Gastrocnemius medialis (tissue), 4 donors: ENCODE measurements at regions not wholly inside any gene's neighbourhood (a gene's known extent, or its start where the extent isn't known, plus 50 kb on each side); places are given as distances from the start of the nearest gene placed in this dataset.

Experiments
- ATAC-seq, 2 donors: fragments of 150-250 bp; one replicate each; pipeline ENCODE4 v1.9.1; 2016
- DNase-seq, 2 donors: peaks; one replicate each; pipeline ENCODE4 v3.0.0-alpha.2; 2019
- H3K27ac ChIP-seq, 4 donors: fragments of 200-600 bp; sonication (generic); 1 replicate in 1 of 4; 2 replicates in 3 of 4; pipeline ENCODE4 v1.5.1; 2016 to 2018; ENCODE audit warnings: mild to moderate bottlenecking in 2 of 4, moderate library complexity in 1 of 4
- H3K27me3 ChIP-seq, 3 donors: fragments of 200-600 bp; sonication (generic) in 2 of 3; 1 replicate in 1 of 3; 2 replicates in 2 of 3; pipeline versions ENCODE4 v1.5.1 to v1.6.0; 2016 to 2019; ENCODE audit warnings: mild to moderate bottlenecking in 1 of 3, moderate library complexity in 1 of 3
- H3K36me3 ChIP-seq, 2 donors: fragments of 200-600 bp; sonication (generic) in 1 of 2; one replicate each; pipeline ENCODE4 v1.5.1; 2017 to 2018
- H3K4me1 ChIP-seq, 2 donors: fragments of 200-600 bp; sonication (generic) in 1 of 2; one replicate each; pipeline ENCODE4 v1.5.1; 2016 to 2017; ENCODE audit warnings: mild to moderate bottlenecking in 2 of 2
- H3K4me3 ChIP-seq, 4 donors: fragments of 200-600 bp; sonication (generic) in 3 of 4; 1 replicate in 1 of 4; 2 replicates in 3 of 4; pipeline ENCODE4 v1.5.1; 2016 to 2019; ENCODE audit warnings: mild to moderate bottlenecking in 2 of 4
- H3K9me3 ChIP-seq, 3 donors: fragments of 200-600 bp; sonication (generic) in 2 of 3; 1 replicate in 1 of 3; 2 replicates in 2 of 3; pipeline ENCODE4 v1.5.1; 2016 to 2019
- POLR2A ChIP-seq, 2 donors: fragments of 450-650 bp; IDR thresholded peaks; one replicate each; pipeline ENCODE4 v1.6.1; 2017; ENCODE audit warnings: antibody characterized with exemption in 2 of 2, mild to moderate bottlenecking in 2 of 2, moderate library complexity in 2 of 2
- in situ Hi-C, 4 donors: fragments of 200-750 bp; cut with MboI; loops; one replicate each; pipeline versions ENCODE4 v1.15.0 to v1.8.0; 2017; ENCODE audit warnings: low sequenced_read_pairs in 4 of 4
- intact Hi-C: fragments of 100-400 bp; cut with DNase I; formaldehyde crosslinking; loops from one replicate; pipeline ENCODE4 v1.15.1; 2023; ENCODE audit warnings: low total_unique reads
- TF ChIP-seq, protein P1 (sequence below), 5 experiments: fragments of 450-650 bp in 3 of 5; fragments of 200-600 bp in 2 of 5; sonication (generic) in 2 of 5; IDR thresholded peaks in 4 of 5; conservative IDR thresholded peaks in 1 of 5; 1 replicate in 4 of 5; 2 replicates in 1 of 5; pipeline ENCODE4 v1.5.1; 2016 to 2019; ENCODE audit warnings: antibody characterized with exemption in 5 of 5, mild to moderate bottlenecking in 3 of 5, moderate library complexity in 3 of 5

DNA sequence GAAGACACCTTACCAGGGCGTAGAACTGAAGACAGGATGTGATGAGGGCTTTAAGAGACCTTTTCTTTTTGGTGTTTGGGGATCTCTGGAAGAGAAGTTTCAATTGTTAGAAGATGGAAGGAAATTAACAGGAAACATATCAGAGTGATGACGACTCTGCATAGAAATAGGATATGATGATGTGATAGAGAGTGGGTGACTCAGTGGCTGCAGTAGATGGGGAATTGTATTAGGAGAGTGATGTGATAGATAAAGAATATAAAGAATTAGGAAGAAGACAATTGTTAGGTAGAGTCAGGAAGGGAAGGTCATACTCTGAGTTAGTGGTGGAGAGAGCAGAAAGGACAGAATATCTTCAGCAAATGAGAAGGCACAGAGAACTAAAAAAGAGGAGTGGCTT lies 593.9 kb downstream of the NYAP2 start:
- ATAC-seq (no peak), DNase-seq (no peak)
- in situ Hi-C loops (no loop called here), intact Hi-C loops (no loop called here)
- Histone ChIP-seq H3K9me3 (no peaks in the 10 kb centered on the region), H3K27ac (no peak overlapping the region), H3K4me1 (no peaks in the 10 kb centered on the region), H3K27me3 (no peaks in the 10 kb centered on the region), H3K36me3 (no peaks in the 10 kb centered on the region), H3K4me3 (no peak overlapping the region)
- TF ChIP-seq POLR2A (IDR thresholded peaks at IDR 0.05), result no peak
- TF ChIP-seq, protein P1, sequence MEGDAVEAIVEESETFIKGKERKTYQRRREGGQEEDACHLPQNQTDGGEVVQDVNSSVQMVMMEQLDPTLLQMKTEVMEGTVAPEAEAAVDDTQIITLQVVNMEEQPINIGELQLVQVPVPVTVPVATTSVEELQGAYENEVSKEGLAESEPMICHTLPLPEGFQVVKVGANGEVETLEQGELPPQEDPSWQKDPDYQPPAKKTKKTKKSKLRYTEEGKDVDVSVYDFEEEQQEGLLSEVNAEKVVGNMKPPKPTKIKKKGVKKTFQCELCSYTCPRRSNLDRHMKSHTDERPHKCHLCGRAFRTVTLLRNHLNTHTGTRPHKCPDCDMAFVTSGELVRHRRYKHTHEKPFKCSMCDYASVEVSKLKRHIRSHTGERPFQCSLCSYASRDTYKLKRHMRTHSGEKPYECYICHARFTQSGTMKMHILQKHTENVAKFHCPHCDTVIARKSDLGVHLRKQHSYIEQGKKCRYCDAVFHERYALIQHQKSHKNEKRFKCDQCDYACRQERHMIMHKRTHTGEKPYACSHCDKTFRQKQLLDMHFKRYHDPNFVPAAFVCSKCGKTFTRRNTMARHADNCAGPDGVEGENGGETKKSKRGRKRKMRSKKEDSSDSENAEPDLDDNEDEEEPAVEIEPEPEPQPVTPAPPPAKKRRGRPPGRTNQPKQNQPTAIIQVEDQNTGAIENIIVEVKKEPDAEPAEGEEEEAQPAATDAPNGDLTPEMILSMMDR (IDR thresholded peaks at IDR 0.05 in 4 of 5, conservative IDR thresholded peaks at IDR 0.05 in 1 of 5), result no peak

DNA sequence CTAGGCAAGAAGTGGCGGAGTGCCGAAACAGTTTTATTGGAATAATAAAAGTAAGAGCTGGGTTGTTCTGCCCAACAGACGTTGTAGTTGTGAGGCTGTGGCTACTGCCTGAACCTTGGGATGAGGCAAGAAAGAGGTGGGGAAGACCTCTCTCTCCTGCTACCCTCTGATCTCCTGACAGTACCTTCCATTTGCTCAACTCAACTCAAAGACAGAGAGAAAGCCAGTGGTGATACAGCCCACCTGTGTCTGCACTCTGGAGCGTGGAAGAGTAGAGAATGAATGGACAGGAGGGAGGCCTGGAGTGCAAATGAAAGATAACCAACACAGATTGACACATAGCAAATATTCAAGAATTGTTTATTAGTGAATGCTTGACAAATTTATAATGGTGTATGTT lies 590.3 kb downstream of the NYAP2 start:
- Histone ChIP-seq H3K27ac (no peak overlapping the region), H3K36me3 (no peaks in the 10 kb centered on the region), H3K4me3 (no peak overlapping the region), H3K27me3 (no peaks in the 10 kb centered on the region), H3K9me3 (no peaks in the 10 kb centered on the region), H3K4me1 (no peaks in the 10 kb centered on the region)
- intact Hi-C loops (no loop called here), in situ Hi-C loops (no loop called here)
- ATAC-seq (no peak), DNase-seq (no peak)
- TF ChIP-seq, protein P1 (IDR thresholded peaks at IDR 0.05 in 4 of 5, conservative IDR thresholded peaks at IDR 0.05 in 1 of 5), result no peak
- TF ChIP-seq POLR2A (IDR thresholded peaks at IDR 0.05), result no peak

DNA sequence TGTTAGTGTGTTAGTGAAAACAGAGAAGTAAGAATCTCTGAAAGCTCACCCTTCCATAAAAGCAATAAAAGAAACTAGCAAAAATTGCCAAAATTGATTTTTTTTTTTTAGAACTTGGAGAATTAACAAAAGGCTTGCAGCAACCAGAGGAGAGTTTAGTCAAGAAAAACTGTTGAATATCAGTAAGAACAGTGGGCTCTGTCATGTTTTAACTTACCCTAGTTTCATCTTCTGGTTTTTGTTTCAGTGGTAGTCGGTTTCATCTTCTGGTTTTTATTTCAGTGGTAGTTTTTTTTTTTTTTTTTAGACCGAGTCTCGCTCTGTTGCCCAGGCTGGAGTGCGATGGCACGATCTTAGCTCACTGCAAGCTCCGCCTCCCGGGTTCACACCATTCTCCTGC lies 580.9 kb downstream of the NYAP2 start:
- Histone ChIP-seq H3K4me3 (no peak overlapping the region), H3K27ac (no peak overlapping the region), H3K36me3 (no peaks in the 10 kb centered on the region), H3K4me1 (no peaks in the 10 kb centered on the region), H3K9me3 (no peaks in the 10 kb centered on the region), H3K27me3 (no peaks in the 10 kb centered on the region)
- DNase-seq, result no peak
- ATAC-seq, result no peak
- no peak for TF ChIP-seq POLR2A (IDR thresholded peaks at IDR 0.05)
- TF ChIP-seq, protein P1 (IDR thresholded peaks at IDR 0.05 in 4 of 5, conservative IDR thresholded peaks at IDR 0.05 in 1 of 5), result no peak
- in situ Hi-C loops, result no loop called here
- intact Hi-C loops, result no loop called here

DNA sequence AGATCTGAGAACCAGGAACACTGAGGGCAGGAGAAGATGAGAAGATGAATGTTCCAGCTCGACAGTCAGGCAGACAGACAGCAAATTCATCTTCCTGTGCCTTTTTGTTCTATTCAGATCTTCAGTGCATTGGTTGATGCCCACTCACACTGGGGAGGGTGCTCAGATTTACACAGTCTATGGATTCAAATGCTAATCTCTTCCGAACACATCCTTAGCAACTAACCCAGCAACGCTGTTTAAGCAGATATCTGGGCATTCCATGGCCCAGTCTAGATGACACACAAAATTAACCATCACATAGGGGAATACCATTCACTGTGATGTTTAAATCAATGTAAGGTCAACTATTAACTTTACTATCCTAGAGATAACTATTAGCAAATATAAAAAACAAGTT lies 571.9 kb downstream of the NYAP2 start:
- intact Hi-C loops, result no loop called here
- Histone ChIP-seq H3K27ac (no peak overlapping the region), H3K4me3 (no peak overlapping the region), H3K27me3 (no peaks in the 10 kb centered on the region), H3K9me3 (no peaks in the 10 kb centered on the region), H3K4me1 (no peaks in the 10 kb centered on the region), H3K36me3 (no peaks in the 10 kb centered on the region)
- in situ Hi-C loops, result no loop called here
- ATAC-seq, result no peak
- DNase-seq, result no peak
- no peak for TF ChIP-seq POLR2A (IDR thresholded peaks at IDR 0.05)
- TF ChIP-seq, protein P1 (IDR thresholded peaks at IDR 0.05 in 4 of 5, conservative IDR thresholded peaks at IDR 0.05 in 1 of 5), result no peak

DNA sequence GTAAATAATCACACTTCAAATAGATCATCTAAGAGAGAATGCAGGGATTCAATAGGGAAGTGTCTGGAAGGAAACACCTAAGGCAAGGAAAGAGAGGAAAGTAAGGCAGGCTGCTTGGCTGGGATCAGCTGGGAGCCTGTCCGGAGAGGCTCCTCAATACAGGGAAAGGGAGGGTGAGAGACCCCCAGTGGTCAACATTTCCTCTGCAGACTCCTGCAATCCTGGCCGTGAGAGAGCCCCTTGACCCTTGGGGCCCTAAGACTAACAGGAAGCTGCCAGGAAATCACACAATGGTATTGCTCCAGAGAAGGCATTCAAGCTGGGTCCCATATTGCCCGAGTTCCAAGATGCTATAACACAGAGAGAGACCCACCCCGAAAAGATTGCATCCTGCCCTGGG lies 549.4 kb downstream of the NYAP2 start:
- Histone ChIP-seq H3K27ac (no peak overlapping the region), H3K27me3 (no peaks in the 10 kb centered on the region), H3K36me3 (no peaks in the 10 kb centered on the region), H3K4me1 (no peaks in the 10 kb centered on the region), H3K4me3 (no peak overlapping the region), H3K9me3 (no peaks in the 10 kb centered on the region)
- no peak for DNase-seq
- TF ChIP-seq, protein P1 (IDR thresholded peaks at IDR 0.05 in 4 of 5, conservative IDR thresholded peaks at IDR 0.05 in 1 of 5), result no peak
- no peak for TF ChIP-seq POLR2A (IDR thresholded peaks at IDR 0.05)
- intact Hi-C loops, result no loop called here
- ATAC-seq, result no peak
- in situ Hi-C loops, result no loop called here
